Astrocyte of the spinal cord (primary cell): ENCODE measurements at regions not wholly inside any gene's neighbourhood (a gene's known extent, or its start where the extent isn't known, plus 50 kb on each side); places are given as distances from the start of the nearest gene placed in this dataset.
A peak's percentile ranks its signal among the peaks of the same experiment; 100 is the strongest.

ENCODE experiments used
- DNase-seq: peaks from one replicate; pipeline ENCODE4 v3.0.0; 2011; ENCODE audit warnings: low read depth, low spot score
- H3K4me3 ChIP-seq: 2 replicates; pipeline ENCODE4 v1.5.1; 2011; ENCODE audit warnings: low read depth, mild to moderate bottlenecking, low read length, moderate library complexity
- in situ Hi-C: cut with HindIII; loops from 2 replicates; pipeline ENCODE4 v1.10.0; 2017; ENCODE audit warnings: low sequenced_read_pairs
- TF ChIP-seq, protein P1 (sequence below): IDR thresholded peaks from 2 replicates; pipeline ENCODE4 v1.5.1; 2012; ENCODE audit warnings: low read depth, mild to moderate bottlenecking, low read length, inconsistent platforms

DNA sequence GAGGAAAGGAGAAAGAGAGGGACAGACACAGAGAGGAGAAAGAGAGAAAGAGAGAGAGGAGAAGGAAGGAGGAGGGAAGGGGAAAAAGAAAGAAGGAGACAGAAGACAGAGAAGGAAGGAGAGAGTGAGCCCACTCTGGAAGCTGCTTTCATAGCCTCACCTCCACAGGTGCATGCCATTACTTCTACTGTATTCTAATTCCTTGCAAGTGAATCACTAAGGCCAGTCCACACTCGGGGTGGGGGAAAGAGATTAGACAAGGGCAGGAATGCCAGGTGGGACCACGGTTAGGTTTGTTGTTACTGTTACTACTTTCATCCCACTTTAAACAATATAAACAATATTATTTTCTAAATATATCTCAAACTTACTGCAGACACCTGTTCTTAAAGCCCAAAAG, 684.5 kb upstream of the ARGLU1 start:
- TF ChIP-seq, protein P1, sequence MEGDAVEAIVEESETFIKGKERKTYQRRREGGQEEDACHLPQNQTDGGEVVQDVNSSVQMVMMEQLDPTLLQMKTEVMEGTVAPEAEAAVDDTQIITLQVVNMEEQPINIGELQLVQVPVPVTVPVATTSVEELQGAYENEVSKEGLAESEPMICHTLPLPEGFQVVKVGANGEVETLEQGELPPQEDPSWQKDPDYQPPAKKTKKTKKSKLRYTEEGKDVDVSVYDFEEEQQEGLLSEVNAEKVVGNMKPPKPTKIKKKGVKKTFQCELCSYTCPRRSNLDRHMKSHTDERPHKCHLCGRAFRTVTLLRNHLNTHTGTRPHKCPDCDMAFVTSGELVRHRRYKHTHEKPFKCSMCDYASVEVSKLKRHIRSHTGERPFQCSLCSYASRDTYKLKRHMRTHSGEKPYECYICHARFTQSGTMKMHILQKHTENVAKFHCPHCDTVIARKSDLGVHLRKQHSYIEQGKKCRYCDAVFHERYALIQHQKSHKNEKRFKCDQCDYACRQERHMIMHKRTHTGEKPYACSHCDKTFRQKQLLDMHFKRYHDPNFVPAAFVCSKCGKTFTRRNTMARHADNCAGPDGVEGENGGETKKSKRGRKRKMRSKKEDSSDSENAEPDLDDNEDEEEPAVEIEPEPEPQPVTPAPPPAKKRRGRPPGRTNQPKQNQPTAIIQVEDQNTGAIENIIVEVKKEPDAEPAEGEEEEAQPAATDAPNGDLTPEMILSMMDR = no peak
- no peak overlapping the region for H3K4me3 ChIP-seq
- in situ Hi-C loops = no loop called here
- DNase-seq = no peak

DNA sequence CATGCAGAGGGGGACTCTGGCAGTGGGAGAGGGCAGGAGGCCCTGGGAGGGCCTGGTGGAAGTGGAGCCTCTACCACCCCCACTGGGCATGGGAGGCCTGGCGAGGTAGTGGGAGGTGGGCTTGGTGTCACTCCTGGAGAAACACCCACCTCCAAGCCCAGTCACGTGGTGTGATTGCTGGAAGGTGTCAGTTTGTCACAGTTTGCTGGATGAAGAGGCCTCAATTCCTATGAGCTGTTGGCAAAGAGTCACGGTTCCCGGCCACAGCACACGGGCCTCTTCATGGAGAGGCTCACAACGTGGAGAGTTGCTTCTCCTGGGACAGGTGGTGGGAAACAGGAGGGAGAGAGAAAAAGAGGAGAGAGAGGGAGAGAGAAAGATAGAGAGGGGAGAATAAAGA, 684.1 kb upstream of the ARGLU1 start:
- in situ Hi-C loops = no loop called here
- TF ChIP-seq, protein P1 = no peak
- H3K4me3 ChIP-seq = no peak overlapping the region
- DNase-seq = no peak

DNA sequence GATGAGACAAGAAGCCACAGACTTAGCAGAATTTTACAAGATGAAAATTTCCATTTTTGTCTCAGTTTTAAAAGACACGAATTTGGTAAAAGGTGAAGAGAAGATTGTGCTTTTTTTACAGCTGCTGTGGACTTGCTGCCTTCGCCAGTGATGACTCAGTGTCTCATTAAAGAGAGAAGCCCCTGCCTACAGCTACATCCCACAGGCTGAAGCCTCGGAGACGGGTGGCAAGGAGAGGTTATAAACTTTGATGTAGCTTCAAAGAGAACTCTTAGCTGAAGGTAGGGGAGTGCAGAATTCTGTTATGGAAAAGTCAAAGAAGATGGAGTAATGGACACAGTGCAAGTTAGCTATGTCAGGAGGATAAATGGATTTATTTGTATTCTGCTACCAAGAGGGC, 683.4 kb upstream of the ARGLU1 start:
- in situ Hi-C loops = no loop called here
- DNase-seq = peak; percentile 7
- no peak overlapping the region for H3K4me3 ChIP-seq
- TF ChIP-seq, protein P1 = no peak

DNA sequence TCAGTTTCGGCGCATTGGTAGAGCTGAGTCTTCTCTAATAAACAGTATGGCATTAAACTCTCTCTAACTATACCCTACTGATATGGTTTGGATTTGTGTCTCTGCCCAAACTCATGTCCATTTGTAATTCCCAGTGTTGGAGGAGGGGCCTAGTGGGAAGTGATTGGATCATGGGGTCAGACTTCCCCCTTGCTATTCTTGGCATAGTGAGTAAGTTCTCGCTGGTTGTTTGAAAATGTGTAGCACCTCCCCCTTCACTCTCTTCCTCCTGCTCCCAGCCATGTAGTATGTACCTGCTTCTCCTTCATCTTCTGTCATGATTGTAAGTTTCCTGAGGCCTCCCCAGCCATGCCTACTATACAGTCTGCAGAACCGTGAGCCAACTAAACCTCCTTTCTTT, 682.7 kb upstream of the ARGLU1 start:
- in situ Hi-C loops = no loop called here
- no peak overlapping the region for H3K4me3 ChIP-seq
- DNase-seq = no peak
- TF ChIP-seq, protein P1 = no peak

DNA sequence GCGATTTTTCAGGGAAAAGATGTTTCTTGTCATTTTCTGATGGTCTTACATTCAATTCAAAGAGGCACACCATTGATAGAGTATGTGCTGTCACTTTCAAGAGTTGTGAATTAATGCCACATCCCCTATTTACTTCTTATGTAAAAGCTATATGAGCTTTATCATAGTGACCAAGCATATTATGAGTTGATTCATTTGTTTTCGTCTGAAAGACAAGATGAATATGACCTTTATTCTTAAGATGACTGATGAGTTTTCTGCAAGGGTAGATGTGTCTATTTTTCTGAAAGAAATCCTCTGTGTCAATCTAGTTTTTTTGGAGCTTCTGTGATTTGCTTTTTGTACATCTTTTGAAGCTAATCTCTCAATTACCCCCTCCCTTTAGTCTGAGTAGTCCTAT, 676.3 kb upstream of the ARGLU1 start:
- in situ Hi-C loops = no loop called here
- DNase-seq = no peak
- TF ChIP-seq, protein P1 = no peak
- no peak overlapping the region for H3K4me3 ChIP-seq

DNA sequence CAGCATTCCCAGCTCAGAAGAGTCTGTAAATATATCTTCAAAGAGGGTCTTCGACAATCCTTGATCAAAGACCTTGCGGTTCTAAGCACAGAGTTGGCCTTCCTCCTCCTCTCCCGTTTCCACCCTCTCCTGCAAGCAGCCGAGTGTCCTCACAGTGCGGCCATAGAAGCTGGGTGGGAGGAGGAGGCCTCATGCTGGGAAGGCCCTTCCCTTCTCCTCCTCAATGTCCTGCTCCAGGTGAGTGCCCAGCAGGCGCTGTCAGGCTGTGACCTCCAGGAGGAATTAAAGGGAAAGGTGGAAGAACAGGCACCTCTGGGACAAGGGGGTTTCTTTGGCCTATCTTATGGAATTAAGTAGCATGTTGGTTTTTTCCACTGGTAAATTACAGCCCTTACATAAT, 674.2 kb upstream of the ARGLU1 start:
- no peak overlapping the region for H3K4me3 ChIP-seq
- DNase-seq = no peak
- in situ Hi-C loops = no loop called here
- TF ChIP-seq, protein P1 = no peak

DNA sequence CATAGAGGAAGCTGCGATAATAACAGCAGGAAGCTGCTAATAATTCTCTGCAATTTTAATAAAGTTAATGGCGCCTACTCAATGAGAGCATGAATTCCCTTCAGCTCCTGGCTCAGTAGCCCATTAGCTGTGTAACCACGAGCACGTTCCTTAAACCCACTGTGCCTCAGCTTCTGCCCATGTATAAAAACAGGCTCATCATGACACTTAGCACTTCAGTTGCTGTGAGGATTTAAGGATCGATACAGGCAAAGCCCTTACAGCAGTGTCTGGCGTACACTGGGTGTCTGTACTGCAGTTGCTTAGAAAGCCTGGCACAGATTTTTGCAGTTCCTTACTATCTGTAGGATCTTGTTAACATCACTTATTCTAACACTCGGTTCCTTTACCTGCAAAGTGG, 673.4 kb upstream of the ARGLU1 start:
- TF ChIP-seq, protein P1 = no peak
- no peak overlapping the region for H3K4me3 ChIP-seq
- in situ Hi-C loops = no loop called here
- no peak for DNase-seq
